Natural killer cell (primary cell): ENCODE measurements at regions not wholly inside any gene's neighbourhood (a gene's known extent, or its start where the extent isn't known, plus 50 kb on each side); places are given as distances from the start of the nearest gene placed in this dataset.

Experiments used
- ATAC-seq, 3 donors: fragments of 150-1000 bp in 2 of 3; fragments of 200-7000 bp in 1 of 3; cut with Tn5 transposase; 1 replicate in 1 of 3; 2 replicates in 2 of 3; pipeline ENCODE4 v1.10.0; 2021; ENCODE audit warnings: mild to moderate bottlenecking in 2 of 3, moderate library complexity in 2 of 3
- DNase-seq, 2 donors: peaks; one replicate each; pipeline versions ENCODE4 v3.0.0 to v3.0.0-alpha.2; 2013 to 2021; ENCODE audit warnings: mixed read lengths in 1 of 2
- H3K27ac ChIP-seq: one replicate; pipeline ENCODE4 v1.5.1; 2013; ENCODE audit warnings: mild to moderate bottlenecking, low read length
- H3K27me3 ChIP-seq: one replicate; pipeline ENCODE4 v1.6.1; 2013; ENCODE audit warnings: low read length; ENCODE audit not compliant: control insufficient read depth, insufficient read depth
- H3K36me3 ChIP-seq: one replicate; pipeline ENCODE4 v1.6.1; 2013; ENCODE audit warnings: low read length; ENCODE audit not compliant: control insufficient read depth, insufficient read depth
- H3K4me1 ChIP-seq: one replicate; pipeline ENCODE4 v1.6.1; 2013; ENCODE audit warnings: low read length; ENCODE audit not compliant: control insufficient read depth, insufficient read depth
- H3K4me3 ChIP-seq: one replicate; pipeline ENCODE4 v1.5.1; 2013; ENCODE audit warnings: low read length
- H3K9me3 ChIP-seq: one replicate; pipeline ENCODE4 v1.6.1; 2013; ENCODE audit warnings: low read length; ENCODE audit not compliant: control insufficient read depth, insufficient read depth
- H3K27ac Mint-ChIP-seq, 2 donors: one replicate each; pipeline ENCODE4 v1.8.0; 2022; ENCODE audit warnings: mild to moderate bottlenecking in 2 of 2, mixed read lengths in 2 of 2, moderate library complexity in 1 of 2
- H3K27me3 Mint-ChIP-seq, 2 donors: one replicate each; pipeline ENCODE4 v1.8.0; 2022; ENCODE audit warnings: low read depth in 2 of 2, mixed read lengths in 2 of 2
- H3K36me3 Mint-ChIP-seq: one replicate; pipeline ENCODE4 v1.8.0; 2022; ENCODE audit warnings: mixed read lengths
- H3K4me1 Mint-ChIP-seq, 2 donors: one replicate each; pipeline ENCODE4 v1.8.0; 2022; ENCODE audit warnings: mixed read lengths in 2 of 2
- H3K4me3 Mint-ChIP-seq: one replicate; pipeline ENCODE4 v1.8.0; 2022; ENCODE audit warnings: mild to moderate bottlenecking, moderate library complexity, mixed read lengths
- H3K9me3 Mint-ChIP-seq, 2 donors: one replicate each; pipeline ENCODE4 v1.8.0; 2022; ENCODE audit warnings: mixed read lengths in 2 of 2
- CTCF ChIP-seq: fragments of 200-600 bp; IDR thresholded peaks from one replicate; pipeline ENCODE4 v1.8.0; 2022; ENCODE audit warnings: antibody characterized with exemption
- WGBS: methylation state at CpG from one replicate; pipeline ENCODE4 v1.1.7; 2013; ENCODE audit warnings: missing lambda C conversion rate; ENCODE audit not compliant: insufficient coverage; 5-methylcytosine and 5-hydroxymethylcytosine counted together
- intact Hi-C: fragments of 100-400 bp; cut with micrococcal nuclease; formaldehyde crosslinking; loops from one replicate; pipeline ENCODE4 v1.14.2; 2022

- Histone ChIP-seq H3K27me3 (no peaks in the 10 kb centered on the region), H3K4me3 (no peak overlapping the region), H3K9me3 (no peaks in the 10 kb centered on the region), H3K36me3 (no peaks in the 10 kb centered on the region), H3K4me1 (peaks cover 3% of the 10 kb centered on the region), H3K27ac (no peak overlapping the region)
- intact Hi-C loops = no loop called here
- DNase-seq (peak in 1 of 2 donors; percentile 25), ATAC-seq (peak; percentile 25 to 54 (median 34))
- TF ChIP-seq CTCF = no peak
- peaks cover 6 to 9% of the 10 kb centered on the region in 2 donors for H3K4me1 Mint-ChIP-seq
- peaks cover 8 to 24% of the 10 kb centered on the region in 2 donors for H3K27me3 Mint-ChIP-seq
- 58% methylated on average over 12 of the region's 12 CpGs for WGBS
- H3K4me3 Mint-ChIP-seq = no peak overlapping the region
- H3K27ac Mint-ChIP-seq = no peak overlapping the region
- H3K9me3 Mint-ChIP-seq = no peaks in the 10 kb centered on the region
- H3K36me3 Mint-ChIP-seq = no peaks in the 10 kb centered on the region
Observed at GRCh38 chr11:32312865-32313403, 122.4 kb downstream of the WT1 start.

- Histone ChIP-seq H3K27me3 (no peaks in the 10 kb centered on the region), H3K4me1 (peaks cover 3% of the 10 kb centered on the region), H3K4me3 (no peak overlapping the region), H3K27ac (no peak overlapping the region), H3K36me3 (no peaks in the 10 kb centered on the region), H3K9me3 (no peaks in the 10 kb centered on the region)
- Mint-ChIP-seq H3K4me1 (peaks cover 8 to 9% of the 10 kb centered on the region in 2 donors), H3K27me3 (peaks cover 8 to 23% of the 10 kb centered on the region in 2 donors), H3K9me3 (no peaks in the 10 kb centered on the region), H3K36me3 (no peaks in the 10 kb centered on the region), H3K4me3 (no peak overlapping the region), H3K27ac (no peak overlapping the region)
- no peak for ATAC-seq
- no peak for DNase-seq
- WGBS = 90% methylated on average over 6 of the region's 6 CpGs
- no peak for TF ChIP-seq CTCF
- intact Hi-C loops = no loop called here
Observed at GRCh38 chr11:32313477-32313876, 121.9 kb downstream of the WT1 start.

- no peak for TF ChIP-seq CTCF
- DNase-seq (no peak), ATAC-seq (no peak)
- Mint-ChIP-seq H3K9me3 (no peaks in the 10 kb centered on the region), H3K4me3 (no peak overlapping the region), H3K27ac (no peak overlapping the region), H3K36me3 (no peaks in the 10 kb centered on the region), H3K4me1 (peaks cover 8 to 9% of the 10 kb centered on the region in 2 donors), H3K27me3 (peaks cover 8 to 17% of the 10 kb centered on the region in 2 donors)
- intact Hi-C loops = no loop called here
- peaks cover 3% of the 10 kb centered on the region for H3K4me1 ChIP-seq
- no peaks in the 10 kb centered on the region for H3K9me3 ChIP-seq
- H3K27ac ChIP-seq = no peak overlapping the region
- WGBS = 89% methylated on average over 3 of the region's 4 CpGs
- H3K27me3 ChIP-seq = no peaks in the 10 kb centered on the region
- H3K4me3 ChIP-seq = no peak overlapping the region
- H3K36me3 ChIP-seq = no peaks in the 10 kb centered on the region
Observed at GRCh38 chr11:32315121-32315520, 120.2 kb downstream of the WT1 start.

GRCh38 chr11:32316232-32316631, 119.1 kb downstream of the WT1 start:
- Mint-ChIP-seq H3K36me3 (no peaks in the 10 kb centered on the region), H3K9me3 (no peaks in the 10 kb centered on the region), H3K4me3 (no peak overlapping the region), H3K27ac (no peak overlapping the region), H3K27me3 (peaks cover 11 to 22% of the 10 kb centered on the region in 2 donors), H3K4me1 (peaks cover 8 to 9% of the 10 kb centered on the region in 2 donors)
- H3K36me3 ChIP-seq = no peaks in the 10 kb centered on the region
- DNase-seq (no peak), ATAC-seq (no peak)
- 90% methylated on average over 3 of the region's 3 CpGs for WGBS
- no peak overlapping the region for H3K27ac ChIP-seq
- intact Hi-C loops = no loop called here
- no peaks in the 10 kb centered on the region for H3K27me3 ChIP-seq
- TF ChIP-seq CTCF = no peak
- H3K4me1 ChIP-seq = peaks cover 3% of the 10 kb centered on the region
- no peaks in the 10 kb centered on the region for H3K9me3 ChIP-seq
- H3K4me3 ChIP-seq = no peak overlapping the region
